ENCODE measurements at regions not wholly inside any gene's neighbourhood (a gene's known extent, or its start where the extent isn't known, plus 50 kb on each side); places are given as distances from the start of the nearest gene placed in this dataset.

GRCh38 chr1:38563942-38564735, 295.4 kb downstream of the RRAGC start:
- CTCF ChIA-PET: no interaction called here

More at GRCh38 chr1:38563942-38564735, 295.4 kb downstream of the RRAGC start:
- H4K20me1 ChIP-seq (replicated peaks; ENCODE audit: control insufficient read depth, extremely low read depth, insufficient read depth, low read length): no peaks in the 10 kb centered on the region
- no peak overlapping the region for H3K27ac ChIP-seq (ENCODE audit: insufficient read depth, low read depth, low read length)
- H3K4me2 ChIP-seq (ENCODE audit: insufficient read depth, low read length): no peak overlapping the region
- no peaks in the 10 kb centered on the region for H3K27me3 ChIP-seq (ENCODE audit: control insufficient read depth in 2 of 2, insufficient read depth in 2 of 2, low read length in 2 of 2)
- no TSS peak for BruUV-seq (replicated peaks)
- H3K79me2 ChIP-seq (ENCODE audit: control insufficient read depth, insufficient read depth, low read length): no peaks in the 10 kb centered on the region
- no peak overlapping the region for H2AFZ ChIP-seq (ENCODE audit: low read depth, low read length)
- no peaks in the 10 kb centered on the region for H3K9me1 ChIP-seq (replicated peaks; ENCODE audit: control insufficient read depth, extremely low read depth, insufficient read depth, low read length)
- H3K36me3 ChIP-seq (ENCODE audit: control insufficient read depth in 2 of 2, extremely low read depth in 1 of 2, insufficient read depth in 2 of 2, low read length in 2 of 2): no peaks in the 10 kb centered on the region
- no peak overlapping the region for H3K4me3 ChIP-seq (replicated peaks in 1 of 3; ENCODE audit: insufficient read depth in 1 of 3, low read depth in 1 of 3, low read length in 3 of 3)
- no peaks in the 10 kb centered on the region for H3K4me1 ChIP-seq (ENCODE audit: control insufficient read depth, extremely low read depth, insufficient read depth, low read length)
- POLR2A ChIA-PET: no interaction called here
- no peaks in the 10 kb centered on the region for H3K9me3 ChIP-seq (replicated peaks; ENCODE audit: control insufficient read depth, insufficient read depth, low read length)
- TF ChIP-seq POLR2A (IDR thresholded peaks at IDR 0.05; ENCODE audit: low read depth, low read length) (no peak), GATA2 (IDR thresholded peaks at IDR 0.05; ENCODE audit: insufficient read depth, insufficient read length, low read depth, low read length) (no peak), POLR2AphosphoS5 (IDR thresholded peaks at IDR 0.05; ENCODE audit: insufficient read depth, low read depth, low read length) (no peak), MAX (IDR thresholded peaks at IDR 0.05; ENCODE audit: insufficient read depth, insufficient read length) (no peak), MYC (IDR thresholded peaks at IDR 0.05; ENCODE audit: low read depth, low read length) (no peak), CTCF (IDR thresholded peaks at IDR 0.05; ENCODE audit: extremely low read depth in 1 of 2, insufficient read depth in 1 of 2, low read depth in 1 of 2, low read length in 2 of 2) (no peak), FOS (IDR thresholded peaks at IDR 0.05; ENCODE audit: borderline replicate concordance, insufficient read depth, low read length) (no peak), EZH2 (IDR thresholded peaks at IDR 0.05; ENCODE audit: borderline replicate concordance, low read depth, low read length, severe bottlenecking) (no peak), JUN (IDR thresholded peaks at IDR 0.05; ENCODE audit: borderline replicate concordance, insufficient read depth, insufficient read length, low read depth) (no peak)
- DNase-seq (ENCODE audit: low read depth, low spot score) (no peak), FAIRE-seq (no peak)
- dilution Hi-C loops (cut with MboI; ENCODE audit: extremely low pct_ligation_motif_present, low sequenced_read_pairs) (no loop called here), intact Hi-C loops (cut with micrococcal nuclease) (no loop called here)
- H3K9ac ChIP-seq (replicated peaks; ENCODE audit: extremely low read depth, insufficient read depth, low read length): no peak overlapping the region
